ENCODE measurements at regions not wholly inside any gene's neighbourhood (a gene's known extent, or its start where the extent isn't known, plus 50 kb on each side); places are given as distances from the start of the nearest gene placed in this dataset.

DNA sequence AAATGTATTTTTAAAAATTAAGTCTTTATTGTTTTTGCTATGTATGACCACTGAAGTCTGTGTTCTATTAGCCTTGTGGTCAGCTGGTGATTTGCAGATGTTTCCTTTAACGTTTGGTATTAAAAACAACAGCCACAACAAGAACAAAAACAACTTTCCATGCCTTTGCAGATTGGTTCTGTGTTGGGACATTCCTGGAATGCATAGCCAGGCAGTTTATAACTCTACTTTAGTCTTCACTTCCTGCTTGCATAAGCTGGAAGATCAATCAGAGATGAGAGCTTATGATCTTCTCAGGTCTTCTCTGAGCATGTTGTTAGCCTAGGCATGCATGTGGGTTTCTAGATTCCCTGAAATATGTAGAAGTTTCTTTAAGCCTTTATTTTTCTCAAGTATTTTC, 58.9 kb upstream of the SEMA3C start:
- intact Hi-C loops (cut with micrococcal nuclease), result no loop called here
- no peaks in the 10 kb centered on the region for H3K36me3 Mint-ChIP-seq (ENCODE audit: low read depth)
- H3K4me3 Mint-ChIP-seq (ENCODE audit: low read depth), result no peak overlapping the region
- peaks cover 9% of the 10 kb centered on the region for H3K9me3 Mint-ChIP-seq
- H3K4me1 Mint-ChIP-seq (ENCODE audit: low read depth), result no peaks in the 10 kb centered on the region
- H3K27me3 Mint-ChIP-seq (ENCODE audit: low read depth), result no peaks in the 10 kb centered on the region
- no peak for DNase-seq (ENCODE audit: low spot score)
- no peak overlapping the region for H3K27ac Mint-ChIP-seq

- DNase-seq (ENCODE audit: low spot score), result no peak
- H3K4me1 Mint-ChIP-seq (ENCODE audit: low read depth), result no peaks in the 10 kb centered on the region
- H3K36me3 Mint-ChIP-seq (ENCODE audit: low read depth), result no peaks in the 10 kb centered on the region
- H3K27ac Mint-ChIP-seq, result no peak overlapping the region
- intact Hi-C loops (cut with micrococcal nuclease), result no loop called here
- H3K27me3 Mint-ChIP-seq (ENCODE audit: low read depth), result no peaks in the 10 kb centered on the region
- no peak overlapping the region for H3K4me3 Mint-ChIP-seq (ENCODE audit: low read depth)
- peaks cover 9% of the 10 kb centered on the region for H3K9me3 Mint-ChIP-seq
Measured at GRCh38 chr7:80974396-80975358, 55.8 kb upstream of the SEMA3C start.

- Mint-ChIP-seq H3K36me3 (ENCODE audit: low read depth) (no peaks in the 10 kb centered on the region), H3K27me3 (ENCODE audit: low read depth) (no peaks in the 10 kb centered on the region), H3K4me3 (ENCODE audit: low read depth) (no peak overlapping the region), H3K27ac (no peak overlapping the region), H3K4me1 (ENCODE audit: low read depth) (no peaks in the 10 kb centered on the region), H3K9me3 (peaks cover 6% of the 10 kb centered on the region)
- intact Hi-C loops (cut with micrococcal nuclease), result no loop called here
- no peak for DNase-seq (ENCODE audit: low spot score)
Measured at GRCh38 chr7:80971225-80971624, 52.4 kb upstream of the SEMA3C start.
